ENCODE measurements at regions not wholly inside any gene's neighbourhood (a gene's known extent, or its start where the extent isn't known, plus 50 kb on each side); places are given as distances from the start of the nearest gene placed in this dataset.
"Not testable (repeated sequence)": the region's sequence is repeated elsewhere in the genome, so short reads cannot be mapped to it uniquely, and the experiment has no call there.

GRCh38 chr9:27675354-27675753 is 102.1 kb upstream of the C9orf72 start:
- DNase-seq, result no peak

GRCh38 chr9:27676827-27677226 is 103.5 kb upstream of the C9orf72 start:
- DNase-seq, result no peak

GRCh38 chr9:27679338-27679737 is 106.1 kb upstream of the C9orf72 start:
- DNase-seq, result no peak

GRCh38 chr9:27683181-27683580 is 109.9 kb upstream of the C9orf72 start:
- DNase-seq, result no peak

GRCh38 chr9:27688954-27689353 is 115.7 kb upstream of the C9orf72 start:
- DNase-seq, result no peak

- not testable (repeated sequence) for DNase-seq
These were observed 117.5 kb upstream of the C9orf72 start for GRCh38 chr9:27690816-27691215.

- no peak for DNase-seq
These were observed 126.3 kb upstream of the C9orf72 start for GRCh38 chr9:27699621-27700020.

- no peak for DNase-seq
These were observed 127.7 kb upstream of the C9orf72 start for GRCh38 chr9:27701016-27701415.

- DNase-seq, result no peak
These were observed 128.3 kb upstream of the C9orf72 start for GRCh38 chr9:27701587-27701986.

GRCh38 chr9:27703216-27703980 is 130.1 kb upstream of the C9orf72 start:
- DNase-seq, result no peak

GRCh38 chr9:27711241-27711640 is 138.0 kb upstream of the C9orf72 start:
- DNase-seq, result no peak

GRCh38 chr9:27712806-27713205 is 139.5 kb upstream of the C9orf72 start:
- no peak for DNase-seq

- DNase-seq, result no peak
These were observed 141.1 kb upstream of the C9orf72 start for GRCh38 chr9:27714388-27714787.

GRCh38 chr9:27715651-27716050 is 142.4 kb upstream of the C9orf72 start:
- no peak for DNase-seq

- no peak for DNase-seq
These were observed 144.7 kb upstream of the C9orf72 start for GRCh38 chr9:27717991-27718390.

GRCh38 chr9:27719711-27720110 is 146.4 kb upstream of the C9orf72 start:
- DNase-seq, result no peak

- DNase-seq, result no peak
These were observed 149.6 kb upstream of the C9orf72 start for GRCh38 chr9:27722866-27723265.

GRCh38 chr9:27726244-27727081 is 153.2 kb upstream of the C9orf72 start:
- DNase-seq, result peak; percentile 79

GRCh38 chr9:27732494-27732893 is 159.2 kb upstream of the C9orf72 start:
- DNase-seq, result no peak

- no peak for DNase-seq
These were observed 170.2 kb upstream of the C9orf72 start for GRCh38 chr9:27743490-27743889.

GRCh38 chr9:27747450-27747849 is 174.2 kb upstream of the C9orf72 start:
- no peak for DNase-seq

- no peak for DNase-seq
These were observed 176.6 kb upstream of the C9orf72 start for GRCh38 chr9:27749838-27750237.

- no peak for DNase-seq
These were observed 177.3 kb upstream of the C9orf72 start for GRCh38 chr9:27750566-27750965.

GRCh38 chr9:27752069-27752468 is 178.8 kb upstream of the C9orf72 start:
- no peak for DNase-seq

All from NCI-H1105 (cell line).